ENCODE measurements at regions not wholly inside any gene's neighbourhood (a gene's known extent, or its start where the extent isn't known, plus 50 kb on each side); places are given as distances from the start of the nearest gene placed in this dataset.

- TF ChIP-seq CTCF (IDR thresholded peaks at IDR 0.05; ENCODE audit: extremely low read depth in 1 of 2, insufficient read depth in 1 of 2, low read depth in 1 of 2, low read length in 2 of 2) = no peak
- TF ChIP-seq POLR2A (IDR thresholded peaks at IDR 0.05; ENCODE audit: low read depth, low read length) = no peak
- no peak for TF ChIP-seq EZH2 (IDR thresholded peaks at IDR 0.05; ENCODE audit: borderline replicate concordance, low read depth, low read length, severe bottlenecking)
- no peak for TF ChIP-seq POLR2AphosphoS5 (IDR thresholded peaks at IDR 0.05; ENCODE audit: insufficient read depth, low read depth, low read length)
- TF ChIP-seq JUN (IDR thresholded peaks at IDR 0.05; ENCODE audit: borderline replicate concordance, insufficient read depth, insufficient read length, low read depth) = no peak
- TF ChIP-seq MAX (IDR thresholded peaks at IDR 0.05; ENCODE audit: insufficient read depth, insufficient read length) = no peak
- TF ChIP-seq FOS (IDR thresholded peaks at IDR 0.05; ENCODE audit: borderline replicate concordance, insufficient read depth, low read length) = no peak
- no peak for TF ChIP-seq GATA2 (IDR thresholded peaks at IDR 0.05; ENCODE audit: insufficient read depth, insufficient read length, low read depth, low read length)
- no peak for TF ChIP-seq MYC (IDR thresholded peaks at IDR 0.05; ENCODE audit: low read depth, low read length)
Observed at GRCh38 chr4:112075906-112076305, 69.3 kb upstream of the FAM241A start.

Data from endothelial cell of umbilical vein (primary cell).